ENCODE measurements at regions not wholly inside any gene's neighbourhood (a gene's known extent, or its start where the extent isn't known, plus 50 kb on each side); places are given as distances from the start of the nearest gene placed in this dataset.

DNA sequence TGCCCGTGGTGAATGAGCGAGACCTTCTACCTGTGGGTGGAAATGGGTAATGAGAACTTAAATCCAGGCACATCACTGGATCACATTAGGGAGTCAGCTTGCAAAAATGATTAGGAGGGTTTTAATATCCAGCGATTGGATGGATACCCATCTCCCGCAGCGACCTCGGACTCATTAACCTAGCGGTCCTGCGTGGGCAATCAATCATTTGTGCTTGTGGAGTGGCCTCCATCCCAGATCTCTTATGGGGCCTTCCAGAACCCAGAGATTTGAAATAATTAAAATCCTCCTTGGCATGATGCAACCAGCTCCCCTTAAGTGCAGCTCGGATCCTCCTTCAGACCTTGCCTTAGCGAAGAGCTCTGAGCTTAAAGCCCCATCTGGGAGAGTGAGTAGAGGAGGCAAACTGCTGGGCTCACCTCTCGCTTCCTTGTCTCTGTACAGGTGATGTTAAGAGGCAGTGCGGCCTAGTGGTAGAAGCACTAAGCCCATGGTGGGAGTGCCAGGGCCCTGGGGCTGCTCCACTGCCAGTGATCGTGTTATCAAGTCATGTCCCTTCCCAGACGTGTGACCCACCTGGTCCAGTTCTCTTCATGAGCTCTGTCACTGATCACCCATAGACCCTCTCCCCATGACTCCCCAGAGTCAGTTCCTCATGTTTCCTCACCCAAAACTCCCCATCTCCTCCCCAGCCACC lies 285.2 kb upstream of the TLE3 start:
- H3K27me3 ChIP-seq (ENCODE audit: insufficient read depth, poor library complexity, severe bottlenecking) = no peaks in the 10 kb centered on the region
- H3K4me3 ChIP-seq (replicated peaks; ENCODE audit: insufficient read depth, low read length) = no peak overlapping the region
- no peak overlapping the region for H3K27ac ChIP-seq (replicated peaks)
- DNase-seq (ENCODE audit: low read depth in 1 of 2, low spot score in 1 of 2) = no peak
- TF ChIP-seq SPI1 (IDR thresholded peaks at IDR 0.05; ENCODE audit: borderline replicate concordance, low read depth) (no peak), GABPA (IDR thresholded peaks at IDR 0.05; ENCODE audit: low read depth) (no peak), POLR2AphosphoS5 (IDR thresholded peaks at IDR 0.05; ENCODE audit: low read depth) (no peak)
- TF ChIP-seq, protein P1, sequence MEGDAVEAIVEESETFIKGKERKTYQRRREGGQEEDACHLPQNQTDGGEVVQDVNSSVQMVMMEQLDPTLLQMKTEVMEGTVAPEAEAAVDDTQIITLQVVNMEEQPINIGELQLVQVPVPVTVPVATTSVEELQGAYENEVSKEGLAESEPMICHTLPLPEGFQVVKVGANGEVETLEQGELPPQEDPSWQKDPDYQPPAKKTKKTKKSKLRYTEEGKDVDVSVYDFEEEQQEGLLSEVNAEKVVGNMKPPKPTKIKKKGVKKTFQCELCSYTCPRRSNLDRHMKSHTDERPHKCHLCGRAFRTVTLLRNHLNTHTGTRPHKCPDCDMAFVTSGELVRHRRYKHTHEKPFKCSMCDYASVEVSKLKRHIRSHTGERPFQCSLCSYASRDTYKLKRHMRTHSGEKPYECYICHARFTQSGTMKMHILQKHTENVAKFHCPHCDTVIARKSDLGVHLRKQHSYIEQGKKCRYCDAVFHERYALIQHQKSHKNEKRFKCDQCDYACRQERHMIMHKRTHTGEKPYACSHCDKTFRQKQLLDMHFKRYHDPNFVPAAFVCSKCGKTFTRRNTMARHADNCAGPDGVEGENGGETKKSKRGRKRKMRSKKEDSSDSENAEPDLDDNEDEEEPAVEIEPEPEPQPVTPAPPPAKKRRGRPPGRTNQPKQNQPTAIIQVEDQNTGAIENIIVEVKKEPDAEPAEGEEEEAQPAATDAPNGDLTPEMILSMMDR (IDR thresholded peaks at IDR 0.05; ENCODE audit: insufficient read depth, low read length) = no peak
- TF ChIP-seq, protein P2, sequence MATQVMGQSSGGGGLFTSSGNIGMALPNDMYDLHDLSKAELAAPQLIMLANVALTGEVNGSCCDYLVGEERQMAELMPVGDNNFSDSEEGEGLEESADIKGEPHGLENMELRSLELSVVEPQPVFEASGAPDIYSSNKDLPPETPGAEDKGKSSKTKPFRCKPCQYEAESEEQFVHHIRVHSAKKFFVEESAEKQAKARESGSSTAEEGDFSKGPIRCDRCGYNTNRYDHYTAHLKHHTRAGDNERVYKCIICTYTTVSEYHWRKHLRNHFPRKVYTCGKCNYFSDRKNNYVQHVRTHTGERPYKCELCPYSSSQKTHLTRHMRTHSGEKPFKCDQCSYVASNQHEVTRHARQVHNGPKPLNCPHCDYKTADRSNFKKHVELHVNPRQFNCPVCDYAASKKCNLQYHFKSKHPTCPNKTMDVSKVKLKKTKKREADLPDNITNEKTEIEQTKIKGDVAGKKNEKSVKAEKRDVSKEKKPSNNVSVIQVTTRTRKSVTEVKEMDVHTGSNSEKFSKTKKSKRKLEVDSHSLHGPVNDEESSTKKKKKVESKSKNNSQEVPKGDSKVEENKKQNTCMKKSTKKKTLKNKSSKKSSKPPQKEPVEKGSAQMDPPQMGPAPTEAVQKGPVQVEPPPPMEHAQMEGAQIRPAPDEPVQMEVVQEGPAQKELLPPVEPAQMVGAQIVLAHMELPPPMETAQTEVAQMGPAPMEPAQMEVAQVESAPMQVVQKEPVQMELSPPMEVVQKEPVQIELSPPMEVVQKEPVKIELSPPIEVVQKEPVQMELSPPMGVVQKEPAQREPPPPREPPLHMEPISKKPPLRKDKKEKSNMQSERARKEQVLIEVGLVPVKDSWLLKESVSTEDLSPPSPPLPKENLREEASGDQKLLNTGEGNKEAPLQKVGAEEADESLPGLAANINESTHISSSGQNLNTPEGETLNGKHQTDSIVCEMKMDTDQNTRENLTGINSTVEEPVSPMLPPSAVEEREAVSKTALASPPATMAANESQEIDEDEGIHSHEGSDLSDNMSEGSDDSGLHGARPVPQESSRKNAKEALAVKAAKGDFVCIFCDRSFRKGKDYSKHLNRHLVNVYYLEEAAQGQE (IDR thresholded peaks at IDR 0.05; ENCODE audit: insufficient replicate concordance, low read depth) = no peak

DNA sequence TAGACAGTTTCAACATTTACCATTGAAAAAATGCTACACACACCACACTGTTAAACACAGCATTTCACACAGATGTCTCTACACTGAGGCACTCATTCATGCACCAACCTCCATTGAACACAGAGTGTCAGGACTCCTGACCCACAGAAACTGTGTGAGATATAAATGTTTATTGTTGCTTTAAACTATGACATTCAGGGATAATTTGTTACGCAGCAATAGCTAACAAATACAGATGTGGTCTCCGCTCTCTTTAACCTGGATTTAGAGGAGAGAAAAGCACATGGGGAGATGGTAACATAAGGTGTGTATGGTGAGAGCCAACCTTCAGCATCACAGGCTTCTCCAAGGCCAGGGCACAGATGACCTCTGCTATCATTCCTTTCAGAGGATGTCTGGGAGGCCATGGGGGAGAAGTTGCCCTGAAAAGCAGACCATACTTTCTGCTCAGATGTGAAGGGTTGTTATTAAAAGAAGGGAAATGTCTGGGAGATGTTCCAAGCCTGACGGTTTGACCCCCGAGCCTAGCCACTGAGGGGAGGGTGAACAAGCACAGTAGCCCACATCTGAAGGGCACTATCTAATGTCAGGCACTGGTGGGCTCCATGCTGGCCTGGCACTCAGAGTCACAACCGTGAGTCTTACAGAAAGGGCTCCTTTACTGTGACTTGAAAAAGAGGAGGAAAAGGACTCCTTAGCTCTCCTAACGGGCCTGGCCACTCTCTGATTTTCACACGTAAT lies 284.5 kb upstream of the TLE3 start:
- no peaks in the 10 kb centered on the region for H3K27me3 ChIP-seq (ENCODE audit: insufficient read depth, poor library complexity, severe bottlenecking)
- DNase-seq (ENCODE audit: low read depth in 1 of 2, low spot score in 1 of 2) = no peak
- TF ChIP-seq, protein P2 (IDR thresholded peaks at IDR 0.05; ENCODE audit: insufficient replicate concordance, low read depth) = no peak
- no peak for TF ChIP-seq SPI1 (IDR thresholded peaks at IDR 0.05; ENCODE audit: borderline replicate concordance, low read depth)
- TF ChIP-seq GABPA (IDR thresholded peaks at IDR 0.05; ENCODE audit: low read depth) = no peak
- no peak overlapping the region for H3K4me3 ChIP-seq (replicated peaks; ENCODE audit: insufficient read depth, low read length)
- H3K27ac ChIP-seq (replicated peaks) = no peak overlapping the region

DNA sequence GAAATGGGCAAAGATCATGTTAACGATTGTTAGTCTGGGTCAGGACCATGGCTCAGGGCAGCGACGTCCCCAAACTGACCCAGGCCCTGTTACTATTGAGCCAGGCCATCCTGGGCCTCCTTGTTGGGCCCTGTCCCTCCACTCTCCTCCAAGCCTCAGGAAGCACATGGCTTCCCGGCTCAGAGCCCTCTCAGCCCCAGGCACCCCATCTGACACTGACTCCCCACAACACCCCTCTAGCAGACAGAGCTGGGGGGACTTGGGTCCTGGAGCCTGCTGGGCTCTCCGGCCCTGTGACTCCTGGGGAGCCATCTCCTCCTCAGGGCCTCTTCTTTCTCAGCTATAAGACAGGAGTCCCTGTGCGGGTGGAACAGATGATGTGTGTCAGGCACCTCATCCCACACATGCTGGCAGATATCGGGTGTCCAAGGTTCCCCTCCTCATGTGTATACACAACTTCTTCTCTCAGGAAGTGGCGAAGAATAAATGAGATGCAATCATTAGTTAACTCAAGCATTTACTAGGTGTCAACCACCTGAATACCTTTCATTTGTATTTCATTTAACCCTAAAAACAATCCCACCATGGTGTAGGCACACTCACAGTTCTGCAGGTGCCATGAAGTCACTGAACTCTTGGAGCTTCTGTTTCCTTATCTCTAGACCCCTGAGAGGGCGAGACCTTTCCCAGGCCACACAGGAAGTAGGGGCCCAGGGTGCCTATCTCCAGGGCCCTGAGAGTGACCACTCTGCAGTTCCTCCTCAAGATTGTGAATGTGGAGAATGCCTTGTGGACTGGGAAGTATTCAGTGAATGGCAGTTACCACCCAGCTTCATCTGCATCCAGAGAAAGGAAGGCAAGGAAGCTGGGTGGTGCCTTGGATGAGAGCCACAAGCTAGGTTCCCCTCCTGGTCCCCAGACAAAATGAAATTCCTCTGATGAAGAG lies 282.5 kb upstream of the TLE3 start:
- Histone ChIP-seq H3K27ac (replicated peaks) (no peak overlapping the region), H3K4me3 (replicated peaks; ENCODE audit: insufficient read depth, low read length) (no peak overlapping the region), H3K27me3 (ENCODE audit: insufficient read depth, poor library complexity, severe bottlenecking) (no peaks in the 10 kb centered on the region)
- no peak for DNase-seq (ENCODE audit: low read depth in 1 of 2, low spot score in 1 of 2)
- TF ChIP-seq GABPA (IDR thresholded peaks at IDR 0.05; ENCODE audit: low read depth) = no peak
- TF ChIP-seq POLR2AphosphoS5 (IDR thresholded peaks at IDR 0.05; ENCODE audit: low read depth) = no peak
- no peak for TF ChIP-seq SPI1 (IDR thresholded peaks at IDR 0.05; ENCODE audit: borderline replicate concordance, low read depth)
- TF ChIP-seq, protein P2 (IDR thresholded peaks at IDR 0.05; ENCODE audit: insufficient replicate concordance, low read depth) = no peak
- TF ChIP-seq, protein P1 (IDR thresholded peaks at IDR 0.05; ENCODE audit: insufficient read depth, low read length) = no peak
